HG03469 (cell line): ENCODE measurements at regions not wholly inside any gene's neighbourhood (a gene's known extent, or its start where the extent isn't known, plus 50 kb on each side); places are given as distances from the start of the nearest gene placed in this dataset.

Experiments
- ATAC-seq: cut with Tn5 transposase; IDR thresholded peaks from one replicate; pipeline ENCODE4 v1.9.1; 2021; ENCODE audit warnings: mild to moderate bottlenecking, moderate library complexity, moderate number of reproducible peaks; ENCODE audit not compliant: unreplicated experiment

DNA sequence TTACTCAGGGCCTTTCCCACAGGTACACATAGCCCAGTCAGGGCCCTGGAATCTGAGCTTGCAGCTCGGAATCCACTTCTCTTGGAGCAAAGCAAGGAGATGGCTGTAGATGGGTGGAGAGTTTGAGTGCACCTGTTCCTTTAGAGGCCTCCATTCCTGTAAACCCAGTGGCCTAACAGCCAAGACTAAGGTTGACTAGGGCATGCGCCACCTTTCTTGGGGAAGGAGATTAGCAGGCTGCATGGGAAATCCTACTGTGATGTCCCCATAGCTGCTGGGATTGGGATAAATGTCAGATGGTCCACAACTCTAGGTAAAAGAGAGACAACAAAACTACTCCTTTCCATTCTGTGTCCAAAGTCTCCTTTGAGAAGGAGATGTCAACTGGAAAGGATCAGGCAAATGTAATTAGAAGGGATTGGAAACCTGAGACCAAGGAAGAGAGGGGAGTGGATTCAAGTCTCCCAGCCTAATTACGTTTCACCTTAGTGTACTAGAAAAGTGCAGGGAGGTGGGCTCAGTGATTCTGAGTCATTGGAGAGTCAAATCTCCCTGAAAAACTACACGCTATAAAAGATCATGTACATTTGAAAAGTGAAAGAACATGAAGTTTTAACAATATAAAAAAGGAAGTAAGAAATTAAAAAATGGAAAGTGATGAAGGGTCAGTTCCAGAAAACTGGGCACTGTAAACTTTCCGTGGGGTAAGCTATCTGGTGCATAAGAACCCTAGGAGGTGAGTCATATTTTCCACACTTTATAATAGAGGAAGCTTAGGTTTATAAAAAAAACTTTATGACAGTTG is 104.2 kb downstream of the SEC61B start:
- ATAC-seq = no peak

DNA sequence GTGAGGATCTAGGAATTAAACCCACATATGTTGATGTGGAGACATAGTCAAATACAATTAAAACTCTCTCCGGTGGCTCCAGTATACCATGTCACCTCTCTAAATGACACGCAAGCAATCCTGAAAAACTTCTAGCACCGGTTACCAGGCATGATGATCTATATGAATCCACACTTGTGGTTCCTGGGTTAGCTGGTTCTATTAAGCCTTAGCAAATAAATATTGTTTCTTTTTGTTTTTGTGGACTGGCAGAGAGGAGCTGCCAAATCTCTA is 104.8 kb downstream of the SEC61B start:
- no peak for ATAC-seq

DNA sequence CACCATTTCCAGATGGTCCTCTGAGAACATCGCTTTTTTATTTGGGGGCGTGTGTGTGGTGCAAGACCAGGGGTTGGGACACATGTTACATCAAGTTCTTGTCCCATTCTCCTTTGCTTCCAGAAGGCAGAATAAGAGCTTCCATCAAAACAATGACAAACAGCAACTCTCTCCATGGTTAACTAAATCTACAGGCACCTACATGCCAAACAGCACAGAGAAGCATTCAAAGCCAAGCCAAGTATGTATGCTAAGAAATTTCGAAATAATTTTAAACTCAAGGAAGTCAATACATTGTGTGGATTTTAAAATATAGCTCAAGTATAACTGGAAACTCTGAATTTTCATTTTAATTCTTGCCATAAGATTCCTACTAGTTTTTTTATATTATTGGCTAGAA is 105.6 kb downstream of the SEC61B start:
- ATAC-seq = no peak

DNA sequence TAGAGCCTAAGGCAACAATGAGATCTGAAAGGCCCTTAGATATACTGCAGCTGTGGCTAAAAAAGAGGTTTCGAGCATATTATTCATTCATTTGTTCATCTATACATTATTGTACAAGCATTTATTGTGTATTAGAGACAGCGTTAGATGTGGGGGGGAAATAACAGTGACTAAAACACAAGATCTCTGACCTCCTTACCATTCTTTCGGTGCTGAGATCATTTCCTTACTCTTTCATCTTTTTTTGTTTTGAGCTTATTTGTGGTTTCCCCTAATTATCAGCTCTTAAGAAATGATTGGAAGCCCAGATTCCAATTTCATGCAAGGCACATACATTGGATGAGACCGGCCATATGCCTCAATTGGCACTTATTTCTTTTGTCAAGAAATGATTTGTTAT is 113.2 kb downstream of the SEC61B start:
- no peak for ATAC-seq

DNA sequence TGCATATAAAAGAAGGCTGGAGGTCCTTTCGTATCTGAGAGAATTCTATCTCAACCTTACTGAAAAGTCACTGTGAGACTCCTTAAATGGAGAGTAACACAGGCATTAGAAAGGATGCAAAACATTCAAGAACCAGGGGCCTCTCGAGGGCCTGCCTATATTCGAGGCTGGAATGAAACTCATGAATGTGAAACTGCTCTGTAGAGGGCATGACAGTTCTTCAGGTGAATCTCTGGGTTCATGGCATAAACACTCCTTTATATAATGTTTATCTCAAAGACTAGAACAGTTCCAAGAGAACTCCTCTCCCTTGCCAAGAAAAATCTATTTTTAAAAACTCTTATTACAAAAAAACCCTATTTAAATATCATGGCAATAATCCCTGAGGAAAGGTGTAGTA is 113.9 kb downstream of the SEC61B start:
- no peak for ATAC-seq

DNA sequence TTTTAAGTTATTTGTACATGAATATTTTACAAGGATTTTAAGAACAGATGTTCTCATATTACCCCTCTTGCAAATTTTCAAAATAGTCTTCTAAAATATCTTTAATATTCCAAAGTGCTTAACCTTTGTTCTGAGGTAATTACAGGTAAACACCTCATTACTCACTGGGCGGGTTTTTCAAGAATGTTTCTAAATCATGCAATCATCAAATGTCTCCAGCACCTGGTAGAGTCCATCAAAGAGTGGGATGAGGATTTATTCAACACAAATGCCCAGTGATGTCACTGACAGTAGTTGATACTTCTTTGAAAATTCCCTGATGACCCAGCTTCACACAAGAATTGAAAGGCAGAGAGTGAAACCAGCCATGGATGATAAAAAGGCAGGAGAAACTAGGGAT is 114.4 kb downstream of the SEC61B start:
- ATAC-seq = no peak

DNA sequence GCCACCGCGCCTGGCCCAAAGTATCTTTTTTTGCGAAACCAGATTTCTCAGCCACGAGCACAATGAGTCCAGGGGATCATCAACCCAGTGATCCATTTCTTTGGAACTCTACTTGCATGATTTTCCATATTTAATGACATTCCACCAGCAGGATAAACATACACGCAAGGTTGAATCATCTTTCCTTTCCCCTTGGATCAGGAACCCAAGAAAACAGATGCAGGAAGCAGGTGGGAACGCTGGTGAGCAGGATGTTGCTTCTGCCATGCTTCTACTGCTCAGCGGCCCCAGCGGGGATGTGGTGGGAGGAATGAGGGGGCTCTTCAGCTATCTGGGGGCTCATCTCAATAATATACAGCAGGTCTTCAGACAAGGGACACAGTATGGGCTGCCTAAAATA is 118.2 kb downstream of the SEC61B start:
- no peak for ATAC-seq

DNA sequence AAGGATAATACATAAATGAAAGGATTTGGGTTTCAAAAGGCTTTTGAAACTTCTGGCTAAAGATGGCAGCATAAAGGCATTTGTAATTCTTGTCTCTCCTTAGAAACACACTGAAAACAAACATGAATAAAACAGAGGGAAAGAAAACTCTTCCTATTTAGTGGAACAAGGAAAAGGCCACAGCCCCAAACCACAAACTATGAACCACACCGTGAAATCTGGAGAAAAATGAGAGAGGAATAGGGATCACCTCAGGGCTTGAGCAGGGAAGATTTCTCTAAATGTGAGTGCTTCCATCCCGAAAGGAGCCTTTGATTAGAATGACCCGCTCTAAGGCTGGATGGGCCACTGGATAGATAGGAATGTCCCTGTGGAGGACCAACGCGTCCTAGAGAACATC is 119.6 kb downstream of the SEC61B start:
- no peak for ATAC-seq

DNA sequence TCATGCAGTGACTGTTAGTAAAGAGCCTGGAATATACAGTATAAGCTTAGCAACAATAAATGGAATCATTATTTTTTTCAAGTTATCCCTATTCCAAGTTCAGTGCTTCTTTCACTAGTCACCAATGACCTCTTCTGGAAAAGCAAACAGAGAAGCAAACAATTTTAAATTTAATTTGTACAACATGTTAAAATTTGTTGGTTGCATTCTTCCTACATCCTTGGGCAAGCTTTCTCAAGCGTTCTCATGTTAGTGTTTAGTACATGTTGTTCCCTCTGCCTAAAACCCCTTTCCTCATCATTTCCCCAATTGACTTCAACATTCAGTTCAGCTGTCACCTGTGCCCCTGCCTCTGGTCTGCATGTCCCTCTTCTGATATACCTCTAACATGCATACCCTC is 123.4 kb downstream of the SEC61B start:
- no peak for ATAC-seq

DNA sequence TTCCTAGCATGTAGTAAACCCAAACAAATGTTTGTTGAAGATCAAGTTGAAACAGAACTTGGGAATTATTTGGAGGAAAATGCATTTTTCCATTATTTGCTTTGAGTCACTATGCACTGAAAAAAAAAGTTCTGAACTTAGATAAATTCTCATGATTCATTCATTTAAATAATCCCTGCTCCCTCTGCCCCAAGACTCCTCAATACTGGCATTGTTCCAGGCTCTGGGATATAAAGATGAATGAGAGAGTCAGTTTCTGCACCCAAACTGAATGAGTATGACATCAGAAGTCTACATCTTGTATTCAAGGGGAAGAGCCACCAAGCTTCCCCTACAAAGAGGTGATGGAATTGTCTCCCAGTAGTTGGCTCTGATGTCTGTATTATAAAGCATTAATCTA is 123.9 kb downstream of the SEC61B start:
- ATAC-seq = no peak

DNA sequence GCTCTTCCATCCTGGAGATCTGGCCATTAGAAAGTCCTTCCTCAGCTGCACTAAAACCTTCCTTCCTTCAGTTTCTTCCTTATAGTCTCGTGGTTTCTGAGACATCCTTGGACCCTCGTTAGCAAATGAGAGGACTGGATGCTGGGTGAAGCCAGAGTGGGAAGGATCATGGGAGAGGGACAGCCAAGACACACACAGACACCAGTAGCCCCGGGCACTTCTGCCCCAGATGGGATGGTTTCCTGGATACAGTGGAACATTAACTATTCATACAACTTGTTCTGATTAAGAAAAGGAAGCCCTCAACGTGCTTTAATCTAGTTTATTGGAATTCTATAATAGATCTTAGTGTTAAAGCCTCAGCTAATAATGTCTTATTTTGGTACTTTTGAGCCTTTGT is 125.5 kb downstream of the SEC61B start:
- ATAC-seq = no peak

DNA sequence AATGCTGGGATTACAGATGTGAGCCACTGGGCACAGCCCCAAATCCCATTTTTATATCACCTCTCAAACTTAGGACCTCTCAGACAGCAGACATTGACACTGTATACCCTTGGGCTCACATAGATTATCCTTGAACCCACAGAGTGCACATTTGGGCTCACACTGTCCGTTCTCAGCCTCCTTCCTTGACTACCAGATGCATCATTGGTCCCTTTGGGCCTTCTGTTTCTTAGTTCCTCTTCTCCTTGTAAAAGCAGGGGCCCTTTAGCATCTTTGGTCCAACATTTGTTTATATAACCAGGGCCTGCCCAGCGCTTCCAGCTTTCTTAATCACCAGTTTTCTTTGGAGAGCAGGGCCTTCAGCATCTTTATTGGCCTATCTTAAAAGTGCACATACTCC is 126.2 kb downstream of the SEC61B start:
- no peak for ATAC-seq

DNA sequence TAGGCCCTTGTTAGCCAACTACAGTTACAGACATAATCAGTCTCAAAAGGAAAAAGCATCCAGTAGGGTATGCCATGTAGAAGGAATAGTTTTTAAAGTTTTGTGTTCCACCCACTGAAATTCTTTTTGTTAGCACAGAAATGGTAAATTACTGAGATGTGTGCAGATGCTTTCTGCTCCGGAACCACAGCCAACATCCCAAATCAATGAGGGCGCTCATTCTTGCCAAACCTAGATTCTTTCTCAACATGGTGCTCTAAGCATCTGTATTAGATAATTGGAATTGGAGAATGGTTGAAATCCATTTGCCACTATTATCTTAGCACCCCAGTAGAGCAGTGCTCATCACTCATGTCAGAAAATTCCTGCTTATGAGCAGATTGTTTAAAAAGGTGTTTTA is 127.8 kb downstream of the SEC61B start:
- ATAC-seq = no peak

DNA sequence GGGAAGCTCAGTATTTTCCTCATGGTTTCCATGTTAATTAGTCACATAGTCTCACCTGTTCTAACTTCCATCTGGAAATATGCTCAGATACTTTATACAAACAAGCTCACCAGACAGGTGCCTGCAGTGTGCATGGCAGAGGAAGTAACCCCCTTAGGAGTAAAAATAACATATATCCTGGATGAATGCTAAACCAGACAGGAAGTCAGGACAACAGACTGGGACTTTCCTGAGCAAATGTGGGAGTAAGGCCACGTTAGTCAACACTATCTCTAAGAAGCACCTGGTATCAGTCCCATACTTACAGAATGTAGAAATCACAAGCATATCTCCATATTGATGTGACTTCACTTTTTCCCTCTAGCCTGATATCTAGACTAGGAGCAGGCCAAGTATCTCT is 128.4 kb downstream of the SEC61B start:
- no peak for ATAC-seq

DNA sequence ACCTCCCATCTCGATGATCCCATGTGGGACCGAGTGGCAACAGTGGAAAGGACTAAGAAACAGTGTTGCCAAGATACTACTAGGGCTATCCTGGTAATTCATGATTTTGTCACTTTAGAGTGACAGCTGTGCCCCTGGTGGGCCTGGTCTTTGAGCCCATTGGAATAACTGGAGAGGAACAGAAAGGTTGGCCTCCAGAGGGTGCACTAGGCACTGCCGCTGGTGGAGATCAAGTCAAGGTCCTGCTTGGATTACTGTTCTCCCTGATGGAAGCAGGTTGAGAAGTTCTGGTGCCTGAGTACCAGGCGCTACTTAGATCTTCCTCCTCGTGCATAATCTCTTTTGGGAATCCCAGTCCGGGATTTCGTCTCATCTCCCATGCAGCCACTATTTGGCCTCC is 129.6 kb downstream of the SEC61B start:
- ATAC-seq = no peak

DNA sequence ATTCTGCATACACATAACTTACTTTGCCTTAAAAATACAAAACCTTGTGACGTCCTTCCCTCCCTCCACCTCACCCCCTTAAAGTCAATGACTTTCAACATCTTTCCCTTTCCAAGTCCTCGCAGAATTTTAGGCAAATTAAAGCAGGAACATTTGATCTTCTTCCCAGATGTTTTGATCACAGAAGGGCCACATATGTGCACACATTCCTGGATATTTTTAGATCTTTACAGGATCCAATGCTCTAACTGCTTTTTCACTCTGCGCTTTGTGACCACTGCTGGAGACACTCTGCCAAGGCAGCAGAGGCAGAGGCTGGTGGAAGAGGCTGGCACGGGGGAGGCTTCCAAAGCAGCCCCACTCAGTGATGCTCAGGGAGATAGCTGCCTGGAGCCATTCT is 130.7 kb downstream of the SEC61B start:
- ATAC-seq = no peak

DNA sequence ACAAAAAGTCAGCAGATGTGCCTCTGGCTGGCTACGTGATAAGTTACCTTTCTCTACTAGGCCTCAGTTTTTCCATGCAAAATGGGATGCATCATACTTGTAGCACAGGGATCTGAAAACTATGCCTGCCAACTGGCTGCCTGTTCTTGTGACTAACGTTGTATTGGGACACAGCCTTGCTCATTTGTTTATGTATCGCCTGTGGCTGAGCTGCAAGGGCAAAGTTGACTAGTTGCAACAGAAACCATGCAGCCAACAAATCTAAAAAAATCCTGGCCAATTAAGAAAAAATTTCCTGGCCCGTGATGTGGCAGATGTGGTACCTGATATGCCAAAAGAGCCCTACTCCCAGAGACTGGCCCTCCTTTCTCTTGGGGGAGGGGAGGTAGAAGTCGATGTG is 131.3 kb downstream of the SEC61B start:
- no peak for ATAC-seq

DNA sequence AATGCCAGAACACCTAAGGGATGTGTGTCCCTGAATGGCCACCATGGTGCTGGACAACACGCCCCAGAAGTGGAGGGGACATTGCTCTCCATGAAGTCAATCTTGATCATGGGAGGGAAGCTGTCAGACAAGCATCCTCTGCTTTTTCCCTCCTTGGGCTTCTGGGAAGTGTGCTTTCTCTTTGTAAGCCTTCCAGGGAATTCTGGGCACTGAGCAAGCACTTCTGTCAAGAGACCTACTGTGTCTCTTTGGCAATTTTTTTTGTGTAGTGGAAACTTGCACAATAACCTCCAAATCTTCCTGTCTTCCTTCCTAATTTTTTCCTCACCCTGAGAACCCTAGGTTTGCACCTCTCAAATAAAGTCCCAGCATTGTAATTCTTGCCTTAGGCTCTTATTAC is 132.0 kb downstream of the SEC61B start:
- ATAC-seq = no peak

DNA sequence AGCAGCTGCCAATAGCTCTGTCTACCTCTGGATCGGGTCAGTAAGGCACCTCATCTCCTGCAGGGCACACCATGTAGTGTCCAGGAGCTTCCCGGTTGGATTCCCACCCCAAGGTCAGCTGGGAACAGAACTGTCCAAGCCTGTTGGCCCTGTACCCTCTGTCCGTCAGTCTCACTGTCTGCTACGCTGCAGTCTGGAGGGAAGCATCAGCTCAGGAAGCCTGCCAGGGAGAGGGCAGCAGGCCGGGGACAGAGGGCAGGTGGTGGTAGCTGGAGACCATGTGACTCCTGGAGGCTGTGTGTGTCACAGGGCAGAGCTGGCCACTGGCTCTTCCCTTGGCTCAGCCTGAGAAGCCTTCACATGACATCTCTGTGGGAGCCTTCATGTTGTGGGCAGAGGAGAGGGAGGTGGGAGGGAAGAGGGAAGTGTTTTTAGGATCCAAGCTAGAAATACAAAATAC is 134.5 kb downstream of the SEC61B start:
- no peak for ATAC-seq

DNA sequence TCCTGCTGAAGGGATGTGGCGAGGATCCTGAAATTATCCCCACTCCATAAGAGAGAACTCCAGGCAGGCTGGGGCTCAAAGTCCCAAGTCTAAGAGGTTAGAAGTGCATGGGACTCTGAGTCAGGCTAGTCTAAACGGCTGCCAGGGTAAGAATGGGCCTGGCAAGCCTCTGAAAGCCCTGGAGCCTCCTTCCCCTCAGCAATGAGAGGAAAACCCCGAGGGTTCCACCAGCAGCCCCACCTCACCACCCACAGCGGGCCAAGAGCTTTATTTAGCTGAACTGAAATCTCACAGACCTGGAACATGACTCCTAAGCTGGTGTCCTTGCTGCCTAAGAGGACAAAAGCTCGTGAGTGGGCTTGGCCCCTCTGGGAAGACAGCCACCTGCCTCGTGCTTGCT is 135.5 kb downstream of the SEC61B start:
- no peak for ATAC-seq

DNA sequence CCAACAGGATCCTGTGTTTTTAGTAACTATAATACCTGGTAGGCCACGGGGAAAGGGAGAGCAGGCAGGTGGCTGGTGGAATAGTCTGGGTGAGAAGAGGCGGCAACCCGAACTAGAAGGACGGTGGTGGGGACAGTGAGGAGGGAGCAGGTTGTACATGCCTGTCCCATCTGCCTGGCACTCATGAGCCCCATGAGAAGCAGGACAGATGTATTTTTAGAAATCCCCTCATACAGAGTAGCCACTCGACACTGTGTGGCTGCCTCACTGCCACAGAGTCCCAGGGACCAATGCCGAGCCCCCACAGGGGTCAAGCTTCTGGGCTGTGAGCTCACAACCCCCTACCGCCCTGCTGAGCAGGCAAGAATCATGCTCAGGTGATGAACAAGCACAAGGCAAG is 136.6 kb downstream of the SEC61B start:
- no peak for ATAC-seq

DNA sequence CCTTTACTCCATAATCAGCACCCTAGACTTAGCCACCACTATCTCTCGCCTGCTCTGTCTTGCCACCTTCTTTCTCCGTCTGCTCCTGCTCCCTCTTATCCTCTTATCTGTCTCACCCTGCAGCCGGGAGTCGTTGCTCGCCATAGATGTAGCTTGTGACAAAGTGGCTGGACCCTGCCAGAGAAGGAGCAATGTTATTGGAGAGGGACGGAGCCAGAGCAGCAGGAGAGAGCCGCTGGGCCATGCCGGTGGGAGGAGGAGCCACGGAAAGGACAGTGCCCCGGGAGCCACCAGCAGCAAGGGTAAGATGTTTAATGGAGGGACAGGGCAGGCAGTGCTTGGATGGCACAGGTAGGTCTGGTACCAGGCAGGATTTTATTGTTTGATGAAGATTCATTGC is 137.3 kb downstream of the SEC61B start:
- no peak for ATAC-seq

DNA sequence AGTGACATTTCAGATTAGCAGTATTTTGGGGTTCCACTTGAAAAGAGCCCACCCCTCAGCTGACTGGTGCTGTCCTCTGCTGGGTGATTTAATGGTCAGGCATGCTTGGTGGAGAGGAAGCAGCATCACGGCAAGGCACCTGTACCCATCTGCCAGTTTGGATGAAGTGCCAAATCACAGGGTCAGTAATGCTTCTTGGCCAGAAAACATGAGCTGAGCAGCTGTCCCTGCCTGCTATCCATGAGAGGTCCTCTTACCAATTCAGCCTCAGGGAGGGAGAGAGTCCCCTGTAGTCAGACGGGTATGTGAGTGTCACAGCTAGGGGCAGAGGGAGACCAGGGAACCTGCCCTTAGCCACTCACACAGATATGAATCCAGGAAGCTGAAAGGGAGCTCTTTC is 137.9 kb downstream of the SEC61B start:
- no peak for ATAC-seq
